Muscle of arm (tissue), 1 donor: ENCODE measurements at regions not wholly inside any gene's neighbourhood (a gene's known extent, or its start where the extent isn't known, plus 50 kb on each side); places are given as distances from the start of the nearest gene placed in this dataset.

Experiments
- DNase-seq: peaks from one replicate; pipeline ENCODE4 v3.0.0-alpha.2; 2013

DNA sequence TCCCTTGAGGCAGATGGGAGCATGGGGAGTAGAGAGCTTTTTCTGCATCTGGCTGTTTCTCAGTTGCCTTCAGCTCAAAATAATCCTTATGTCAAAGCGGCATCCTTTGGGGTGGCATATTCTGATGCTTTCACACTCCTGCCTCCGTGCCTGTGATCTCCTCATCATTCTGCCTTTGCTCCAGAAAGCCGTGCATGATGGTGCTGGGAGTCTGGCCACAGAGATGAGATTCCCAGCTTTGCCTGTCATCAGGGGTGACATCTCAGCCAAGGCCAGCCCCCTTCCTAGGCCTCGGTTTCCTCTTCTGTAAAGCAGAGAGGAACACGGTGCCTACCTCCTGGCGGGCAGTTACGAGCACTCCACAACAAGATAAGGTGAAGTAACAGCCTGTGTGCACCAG, 96.3 kb upstream of the ALDH1A3 start:
- no peak for DNase-seq

DNA sequence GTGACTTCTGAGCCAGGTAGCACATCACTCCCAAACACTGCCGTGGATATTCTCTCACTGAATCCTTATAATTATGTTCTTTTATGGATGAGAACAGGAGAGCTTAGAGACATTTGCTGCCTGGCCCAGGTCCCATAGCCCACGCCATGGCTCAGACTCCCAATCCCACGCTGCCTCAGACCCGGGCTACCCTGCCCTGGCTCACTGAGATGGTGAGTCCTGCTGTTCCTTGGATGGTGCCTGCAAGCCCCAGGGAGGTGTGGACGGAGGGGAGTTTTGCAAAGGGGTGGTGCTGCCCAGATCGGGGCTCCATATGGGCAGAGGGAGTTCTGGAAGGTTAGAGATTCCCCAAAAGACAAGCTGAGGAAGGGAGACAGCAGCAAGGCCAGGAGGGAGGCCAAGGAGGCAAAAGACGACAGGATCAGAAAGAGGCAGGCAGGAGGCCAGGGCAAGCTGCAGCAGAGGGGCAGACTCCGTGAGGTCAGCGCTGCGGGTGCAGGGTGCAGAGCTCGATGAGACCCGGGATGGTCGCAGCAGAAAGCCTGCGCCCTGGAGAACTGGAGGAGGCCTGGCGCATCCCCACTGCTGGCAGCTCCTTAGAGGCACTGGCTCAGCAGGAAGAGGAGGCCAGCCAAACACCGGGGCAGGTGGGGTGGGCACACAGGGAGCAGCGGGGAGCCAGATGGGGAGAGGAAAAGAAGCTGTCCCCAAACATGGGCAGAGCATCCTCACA, 95.7 kb upstream of the ALDH1A3 start:
- no peak for DNase-seq

DNA sequence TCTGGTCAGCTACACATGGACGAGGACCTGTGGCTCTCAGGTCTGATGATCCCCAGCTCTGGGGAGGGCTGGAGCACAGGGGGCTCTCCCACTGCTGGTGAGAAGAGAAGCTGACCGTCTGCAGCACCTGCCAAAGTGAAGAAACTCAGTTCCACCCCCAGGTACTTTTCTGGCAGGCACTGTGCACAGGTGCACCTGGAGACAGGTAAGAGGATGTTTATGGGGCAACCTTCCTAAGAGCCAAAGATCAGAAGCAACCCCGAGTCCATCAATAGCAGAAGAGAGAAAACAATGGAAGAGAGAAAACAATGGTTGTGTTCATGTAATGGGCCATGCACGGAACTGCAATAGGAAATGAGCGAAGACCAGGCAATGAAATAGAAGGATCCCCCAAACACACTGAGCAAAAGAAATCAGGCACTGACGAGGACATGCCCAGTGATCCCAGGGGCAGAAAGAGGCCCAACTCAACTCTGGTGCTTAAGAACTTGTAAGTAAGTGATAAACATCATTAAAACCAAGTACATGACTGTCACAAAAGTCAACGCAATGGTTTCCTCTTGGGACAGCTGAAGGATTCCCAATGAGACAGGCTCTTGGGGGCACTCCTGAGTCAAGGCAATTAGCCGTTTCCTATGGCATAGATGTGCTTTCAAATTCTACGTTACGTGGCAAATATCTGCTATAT, 95.0 kb upstream of the ALDH1A3 start:
- DNase-seq: no peak

DNA sequence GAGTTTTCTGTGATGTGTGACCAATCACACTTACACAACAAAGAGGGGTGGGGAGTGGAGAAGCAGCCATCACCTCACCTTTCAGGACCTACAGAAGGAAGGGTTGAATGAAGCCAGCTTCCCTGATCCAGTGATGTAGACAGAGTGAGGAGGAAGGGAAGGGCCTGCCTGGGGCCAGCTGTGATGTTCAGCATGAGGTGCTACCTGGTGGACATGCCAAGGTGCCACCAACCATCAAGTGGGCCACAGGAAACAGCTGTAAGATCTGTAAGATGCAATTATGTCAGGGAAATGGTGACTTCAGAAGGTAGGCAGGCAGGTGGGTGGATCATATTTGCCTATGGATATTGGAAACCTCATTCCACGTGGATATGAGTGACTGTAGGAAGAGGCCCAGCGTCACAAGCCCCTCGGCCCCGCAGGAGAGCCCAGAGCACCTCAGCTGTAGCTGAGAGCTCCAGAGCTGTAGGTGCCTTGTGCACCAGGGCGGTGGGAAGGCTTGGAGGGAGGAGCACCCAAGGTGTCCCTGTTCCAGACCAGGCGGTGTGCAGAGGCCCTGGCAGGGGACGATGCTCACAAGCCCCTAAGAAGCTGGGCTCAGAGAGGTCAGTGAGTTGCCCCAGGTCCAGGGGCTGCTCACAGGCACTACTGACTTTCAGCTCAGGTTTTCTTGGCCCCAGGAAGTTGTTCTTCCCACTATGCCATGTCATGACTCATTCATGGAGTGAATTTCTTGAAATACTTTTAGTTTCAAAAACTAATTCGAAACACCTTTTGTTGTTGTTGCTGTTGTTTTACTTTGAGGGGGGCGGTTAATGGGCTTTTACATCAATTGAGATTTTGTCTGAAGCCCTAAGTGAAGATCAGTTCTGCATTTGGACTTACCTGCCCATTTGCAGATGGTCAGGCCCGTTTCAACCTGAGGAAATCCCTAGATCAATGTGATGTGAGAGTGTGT, 94.2 kb upstream of the ALDH1A3 start:
- DNase-seq: no peak

GRCh38 chr15:100786139-100786531, 93.5 kb upstream of the ALDH1A3 start:
- DNase-seq: no peak

DNA sequence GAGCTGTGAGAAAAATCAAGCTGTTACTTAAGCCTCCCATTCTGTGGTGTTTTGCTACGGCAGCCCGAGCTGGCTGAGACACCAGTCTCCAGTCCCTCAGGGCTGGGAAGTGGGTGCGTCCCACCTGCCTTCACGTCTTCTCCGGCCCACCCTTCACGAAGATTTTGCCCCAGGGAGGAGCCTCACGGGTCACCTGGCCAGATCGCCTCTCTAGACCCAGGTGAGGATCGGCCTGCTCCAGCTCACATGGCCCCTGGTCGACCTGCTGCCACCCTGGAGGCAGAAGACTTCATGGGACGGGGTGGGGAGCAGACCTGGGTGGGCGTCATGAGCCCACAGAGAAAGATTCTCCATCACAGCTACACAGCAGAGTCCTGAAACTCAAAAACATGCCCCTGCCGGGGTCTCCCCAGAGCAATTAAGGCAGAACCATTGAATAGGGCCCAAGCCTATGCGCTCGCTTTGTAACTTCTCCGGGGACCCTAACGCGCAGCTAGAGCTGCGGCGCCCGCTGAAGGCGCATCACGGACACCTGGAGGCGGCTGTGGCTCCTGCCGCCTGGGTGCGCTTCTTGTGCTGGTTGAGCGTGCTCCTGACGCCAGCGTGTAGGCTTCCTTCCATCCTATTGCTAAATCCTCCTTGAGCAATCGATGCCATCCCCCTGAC, 92.6 kb upstream of the ALDH1A3 start:
- no peak for DNase-seq

DNA sequence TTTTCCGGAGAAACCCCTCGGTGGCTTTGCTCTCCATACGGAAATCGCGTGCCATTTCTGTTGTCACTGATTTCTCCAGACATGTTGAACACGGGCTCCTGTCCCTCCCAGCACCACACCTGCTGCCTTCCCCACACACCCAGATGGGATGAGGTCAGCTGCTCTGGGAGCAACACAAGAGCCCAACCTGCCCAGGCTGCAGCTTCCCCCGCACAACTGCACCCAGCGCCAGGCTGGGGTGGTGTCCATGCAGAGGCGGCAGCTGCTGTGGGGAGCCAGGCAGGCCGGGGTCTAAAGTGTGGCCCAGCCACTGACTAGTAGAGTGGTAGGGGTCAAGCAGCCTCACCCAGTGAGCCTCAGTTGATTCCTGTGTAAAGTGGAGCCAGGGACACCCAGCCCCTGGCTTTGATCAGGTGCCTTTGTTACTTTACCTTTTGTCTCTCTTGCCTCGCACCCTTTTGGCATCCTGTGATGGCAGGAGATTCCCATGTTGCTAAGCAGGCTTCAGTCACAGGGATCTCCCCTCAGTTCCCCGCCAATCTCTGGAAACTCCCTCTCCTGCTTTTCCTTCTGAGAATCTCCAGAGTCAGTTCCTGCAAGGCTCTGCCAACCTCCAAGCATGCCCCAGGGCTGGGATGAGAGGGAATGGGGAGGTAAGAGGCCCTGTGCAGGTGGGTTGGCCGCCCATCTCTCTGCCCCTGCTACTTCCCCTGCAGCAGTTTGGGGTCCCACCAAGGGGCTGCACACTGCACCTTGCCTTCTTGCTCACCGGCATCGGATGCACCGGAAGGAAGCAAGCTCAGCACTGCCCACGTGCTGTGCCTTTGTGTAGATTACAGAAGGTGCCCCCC, 91.8 kb upstream of the ALDH1A3 start:
- DNase-seq: no peak

- DNase-seq: no peak
Observed at GRCh38 chr15:100788418-100789105, 91.1 kb upstream of the ALDH1A3 start.

DNA sequence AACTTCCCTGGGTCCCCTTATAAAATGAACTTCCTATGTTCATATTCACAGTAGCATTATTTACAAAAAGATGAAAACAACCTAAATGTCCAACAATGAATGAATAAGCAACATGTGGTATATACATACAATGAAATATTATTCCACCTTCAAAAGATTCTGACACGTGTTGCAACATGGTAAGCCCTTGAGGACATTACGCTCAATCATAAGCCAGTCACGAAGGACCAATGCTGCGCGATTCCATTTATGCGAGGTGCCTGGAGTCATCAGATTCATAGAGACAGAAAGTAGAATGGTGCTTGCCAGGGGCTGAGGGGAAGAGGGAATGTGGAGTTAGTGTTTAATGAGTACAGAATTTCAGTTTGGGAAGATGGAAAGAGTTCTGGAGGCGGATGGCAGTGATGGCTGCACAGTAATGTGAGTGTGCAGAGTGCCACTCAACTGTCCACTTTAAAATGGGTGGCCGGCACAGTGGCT, 88.8 kb upstream of the ALDH1A3 start:
- DNase-seq: no peak

DNA sequence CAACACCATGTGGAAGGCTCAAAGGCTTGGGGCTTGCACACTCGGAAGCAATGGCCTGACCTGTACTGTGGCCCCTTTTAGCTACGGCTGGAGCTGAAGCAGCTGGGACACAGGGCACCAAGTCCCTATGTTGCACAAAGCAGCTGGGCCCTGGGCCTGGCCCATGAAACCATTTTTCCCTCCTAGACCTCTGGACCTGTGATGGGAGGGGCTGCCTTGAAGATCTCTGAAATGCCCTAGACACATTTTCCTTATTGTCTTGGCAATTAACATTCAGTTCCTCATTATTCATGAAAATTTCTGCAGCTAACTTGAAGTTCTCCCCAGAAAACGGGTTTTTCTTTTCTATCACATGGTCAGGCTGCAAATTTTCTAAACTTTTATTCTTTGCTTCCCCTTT, 85.6 kb upstream of the ALDH1A3 start:
- no peak for DNase-seq

DNA sequence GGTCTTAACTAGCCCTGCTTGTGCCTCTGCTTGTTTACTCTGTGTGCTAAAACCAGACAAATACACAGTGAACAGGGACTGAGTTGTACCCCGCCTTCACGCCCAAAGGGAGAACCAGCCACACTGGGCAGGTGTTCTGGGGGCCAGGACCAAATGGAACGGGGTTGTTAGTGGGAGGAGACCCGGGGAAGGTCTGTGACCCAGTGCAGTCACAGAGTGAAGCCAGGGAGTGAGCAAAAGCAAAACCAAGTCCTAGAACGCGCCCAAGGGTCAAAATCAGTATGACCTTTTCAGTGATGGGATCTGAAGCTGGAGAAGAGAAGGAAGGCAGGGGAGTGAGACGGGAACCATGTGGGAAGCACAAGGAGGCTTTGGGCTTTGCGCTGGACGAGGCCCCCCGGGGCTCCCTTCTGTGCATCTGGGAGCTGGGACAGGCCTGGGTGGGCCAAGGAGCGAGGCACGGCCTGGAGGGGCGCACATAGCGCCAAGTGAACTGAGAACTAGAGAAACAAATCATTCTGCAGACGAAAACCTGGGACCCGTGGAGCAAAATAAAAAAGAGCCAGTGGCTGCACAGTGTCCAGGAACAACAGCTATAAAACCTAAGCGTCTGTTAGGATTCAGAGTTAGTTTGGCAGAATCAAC, 78.3 kb upstream of the ALDH1A3 start:
- DNase-seq: no peak

DNA sequence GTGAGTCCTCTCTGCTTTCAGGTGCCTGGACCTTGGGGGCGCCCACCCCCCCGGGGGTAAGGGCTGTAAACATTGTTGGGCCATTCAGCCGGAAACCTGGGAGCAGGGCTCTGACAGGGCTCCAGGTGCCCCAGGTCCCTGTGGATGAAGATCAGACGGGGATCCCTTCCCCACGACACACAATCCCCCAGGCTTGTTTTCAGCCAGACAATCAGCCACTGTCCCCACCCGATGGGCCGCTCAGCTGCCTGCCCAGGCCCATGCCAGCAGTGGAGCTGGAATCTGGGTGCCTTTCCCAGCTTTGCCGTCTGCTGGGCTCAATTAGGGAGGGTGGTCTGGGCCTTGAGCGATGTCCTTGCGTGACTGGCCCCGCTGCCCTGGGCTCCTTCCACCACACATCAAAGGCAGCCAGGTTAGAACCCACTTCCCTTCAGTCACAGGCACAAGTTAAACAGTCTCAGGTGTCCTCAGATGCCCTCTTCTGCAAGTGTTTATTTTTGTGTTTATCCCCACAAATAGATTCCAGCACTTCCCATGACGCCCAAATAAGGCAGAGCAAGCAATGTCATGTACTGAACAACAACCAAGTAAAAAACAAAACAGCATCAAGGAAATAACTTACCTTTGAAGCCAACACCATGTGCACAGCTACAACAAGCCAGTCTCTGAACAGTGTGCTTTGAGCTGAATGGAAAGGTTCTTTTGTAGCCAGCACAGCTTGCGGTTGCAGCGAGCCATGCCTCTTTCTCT, 77.0 kb upstream of the ALDH1A3 start:
- no peak for DNase-seq

DNA sequence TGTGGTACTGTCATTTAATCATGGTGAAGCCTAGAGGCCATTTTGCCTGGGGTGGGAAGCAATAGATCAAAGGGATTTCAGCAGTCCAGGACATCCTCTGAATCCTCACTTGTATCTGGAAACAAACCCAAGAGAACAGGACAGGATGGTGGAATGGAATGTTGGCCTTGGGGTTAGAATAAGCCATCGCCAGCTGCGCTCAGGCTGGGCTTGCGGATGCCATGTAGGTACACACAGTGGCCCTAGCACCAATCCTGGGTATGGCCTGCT, 76.5 kb upstream of the ALDH1A3 start:
- DNase-seq: no peak

GRCh38 chr15:100806157-100806556, 73.5 kb upstream of the ALDH1A3 start:
- DNase-seq: no peak

DNA sequence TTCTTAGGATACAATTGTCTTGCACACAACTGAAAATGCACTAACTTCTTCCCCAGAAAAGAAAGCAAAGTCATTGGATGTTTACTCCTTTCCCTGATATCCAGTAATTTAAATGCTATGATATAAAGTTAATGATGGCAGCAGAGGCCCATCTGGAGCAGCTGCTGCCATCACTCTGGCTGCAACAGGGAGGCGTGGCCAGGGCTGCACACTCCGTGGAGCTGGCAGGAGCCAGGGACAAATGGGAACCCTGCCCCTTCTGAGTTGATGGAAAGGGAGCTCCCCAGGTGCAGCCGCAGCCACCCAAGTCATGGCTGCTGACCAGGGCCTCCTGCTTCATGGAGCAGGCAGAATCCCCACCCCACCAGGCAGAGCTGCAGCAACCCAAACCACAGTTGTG, 72.6 kb upstream of the ALDH1A3 start:
- DNase-seq: no peak

GRCh38 chr15:100808691-100809090, 70.9 kb upstream of the ALDH1A3 start:
- no peak for DNase-seq

DNA sequence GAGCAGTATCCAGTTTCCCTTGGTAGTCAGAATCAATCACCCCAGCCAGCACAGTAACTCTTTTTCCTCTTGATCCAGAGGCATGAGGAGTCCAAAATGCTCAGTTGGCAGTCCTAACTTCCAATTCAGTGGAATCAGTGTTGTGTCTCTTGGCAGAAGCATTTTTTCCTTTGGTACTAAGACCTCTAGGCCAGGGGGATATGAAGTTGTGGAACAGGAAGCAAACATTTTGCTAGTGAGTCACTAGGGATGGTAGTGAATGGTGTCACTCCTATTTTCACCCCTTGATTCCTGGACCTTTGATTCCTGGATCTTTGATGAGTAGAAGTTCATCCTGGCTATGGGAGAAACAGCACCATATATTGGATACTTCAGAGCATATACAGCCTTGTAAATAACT, 70.5 kb upstream of the ALDH1A3 start:
- no peak for DNase-seq

GRCh38 chr15:100809587-100809986, 70.0 kb upstream of the ALDH1A3 start:
- DNase-seq: no peak

- DNase-seq: no peak
Observed at GRCh38 chr15:100810229-100810628, 69.4 kb upstream of the ALDH1A3 start.
